Skeletal muscle cell (primary cell): ENCODE measurements at regions not wholly inside any gene's neighbourhood (a gene's known extent, or its start where the extent isn't known, plus 50 kb on each side); places are given as distances from the start of the nearest gene placed in this dataset.
A peak's percentile ranks its signal among the peaks of the same experiment; 100 is the strongest.

ENCODE experiments used
- DNase-seq: peaks from one replicate; pipeline ENCODE4 v3.0.0-alpha.2; 2010; ENCODE audit warnings: low read depth
- H3K4me3 ChIP-seq: 2 replicates; pipeline ENCODE4 v1.5.1; 2011; ENCODE audit warnings: low read depth, mild to moderate bottlenecking, control low read depth, low read length, moderate library complexity

GRCh38 chr10:4347397-4347796, 478.6 kb upstream of the AKR1E2 start:
- H3K4me3 ChIP-seq = no peak overlapping the region
- DNase-seq = no peak

- H3K4me3 ChIP-seq = no peak overlapping the region
- DNase-seq = no peak
Measured at GRCh38 chr10:4345877-4346646, 479.9 kb upstream of the AKR1E2 start.

DNA sequence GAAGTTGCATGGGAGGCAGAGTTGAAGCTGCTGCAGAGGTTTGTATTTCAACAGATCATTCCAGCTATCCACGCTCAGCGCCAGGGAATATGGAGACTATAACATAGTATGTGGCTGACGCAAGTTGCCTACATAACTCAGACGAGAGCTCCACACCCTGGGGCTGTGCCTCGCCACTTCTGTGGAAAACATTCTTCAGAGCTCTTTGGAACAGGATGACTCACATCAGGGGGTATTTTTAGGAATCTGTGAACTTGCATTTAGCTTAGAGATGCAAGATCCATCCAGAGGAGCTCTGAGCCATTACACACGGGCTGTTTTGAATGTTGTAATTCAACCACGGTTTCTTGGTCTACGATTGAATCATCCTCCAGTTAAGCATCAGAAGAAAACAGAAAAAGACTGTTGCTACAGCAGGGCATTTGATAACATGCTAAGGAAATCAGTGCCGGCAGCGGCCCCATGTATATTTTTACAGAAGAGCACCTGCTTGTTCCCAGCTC, 481.5 kb upstream of the AKR1E2 start:
- DNase-seq = peak; percentile 100
- no peak overlapping the region for H3K4me3 ChIP-seq

DNA sequence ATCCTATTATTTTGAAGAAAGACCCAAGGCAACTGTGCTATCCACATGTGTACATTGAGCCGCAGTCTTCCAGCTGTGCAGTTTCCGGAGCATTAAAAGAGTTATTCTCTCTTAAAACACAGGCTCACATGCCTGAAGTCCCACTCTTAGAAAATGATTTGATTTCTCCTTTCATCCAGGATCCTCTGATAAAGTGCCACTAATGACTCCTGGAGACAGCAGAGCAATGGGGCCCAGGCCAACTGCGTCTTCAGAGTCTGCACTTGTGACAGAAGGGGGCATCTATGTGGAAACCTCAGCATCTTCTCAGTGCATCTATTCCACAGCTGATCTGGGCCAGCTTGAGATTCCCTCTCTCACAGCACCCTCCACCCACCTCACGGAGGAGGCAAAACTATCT, 482.1 kb upstream of the AKR1E2 start:
- no peak for DNase-seq
- no peak overlapping the region for H3K4me3 ChIP-seq

- H3K4me3 ChIP-seq = no peak overlapping the region
- DNase-seq = no peak
Measured at GRCh38 chr10:4343091-4343490, 482.9 kb upstream of the AKR1E2 start.

- no peak for DNase-seq
- H3K4me3 ChIP-seq = no peak overlapping the region
Measured at GRCh38 chr10:4338768-4339167, 487.2 kb upstream of the AKR1E2 start.

DNA sequence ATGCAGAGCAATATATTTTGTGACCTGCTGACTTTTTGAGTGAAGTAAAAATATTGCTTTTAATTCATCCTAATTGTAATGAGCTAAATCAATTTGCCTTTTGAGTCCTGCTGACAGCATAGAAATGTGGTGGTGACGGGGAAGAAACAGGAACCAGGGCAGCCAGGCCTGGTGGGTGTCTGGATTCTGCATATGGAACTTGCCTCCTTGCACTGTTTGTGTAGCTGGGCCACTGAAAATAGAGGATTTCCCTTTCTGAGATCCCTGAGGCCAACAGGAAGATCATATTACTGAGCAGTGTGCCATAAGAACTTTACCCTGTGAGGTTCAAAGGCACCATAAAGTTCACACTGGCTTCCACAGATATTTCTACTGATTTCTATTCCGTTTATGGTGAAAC, 488.4 kb upstream of the AKR1E2 start:
- no peak for DNase-seq
- no peak overlapping the region for H3K4me3 ChIP-seq

DNA sequence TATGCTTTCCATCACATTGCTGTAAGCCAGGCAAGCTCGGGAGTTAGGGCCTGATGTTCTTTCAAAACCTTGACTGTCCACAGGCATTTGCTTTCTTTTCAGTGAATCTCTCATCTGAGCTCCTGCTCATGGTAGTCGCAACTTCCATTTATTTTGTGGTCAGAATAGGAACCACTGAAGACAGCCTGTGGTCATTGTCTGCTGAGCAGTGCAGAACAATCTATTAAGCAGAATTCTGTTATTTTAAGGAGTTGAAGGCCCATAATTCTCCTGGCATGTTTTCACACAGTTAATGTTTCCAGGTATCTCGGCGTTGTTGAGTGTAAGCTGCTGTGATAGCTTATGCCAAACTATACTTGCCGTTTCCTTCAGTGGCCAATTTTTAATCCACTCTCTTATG, 491.1 kb upstream of the AKR1E2 start:
- H3K4me3 ChIP-seq = no peak overlapping the region
- no peak for DNase-seq

DNA sequence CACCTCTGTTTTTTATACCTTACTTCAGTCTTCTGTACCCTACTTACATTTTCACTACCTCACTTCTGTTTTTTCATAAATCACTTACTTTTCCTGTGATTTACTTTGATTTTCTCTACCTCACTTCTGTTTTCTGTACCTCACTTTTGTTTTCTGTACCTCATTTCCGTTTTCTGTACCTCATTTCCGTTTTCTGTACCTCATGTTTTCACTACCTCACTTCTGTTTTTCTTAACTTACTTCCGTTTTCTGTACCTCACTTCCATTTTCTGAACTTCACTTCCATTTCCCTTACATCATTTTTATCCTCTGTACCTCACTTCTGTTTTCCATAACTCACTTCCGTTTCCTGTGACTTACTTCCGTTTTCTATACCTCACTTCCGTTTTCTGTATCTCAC, 492.0 kb upstream of the AKR1E2 start:
- DNase-seq = no peak
- no peak overlapping the region for H3K4me3 ChIP-seq

DNA sequence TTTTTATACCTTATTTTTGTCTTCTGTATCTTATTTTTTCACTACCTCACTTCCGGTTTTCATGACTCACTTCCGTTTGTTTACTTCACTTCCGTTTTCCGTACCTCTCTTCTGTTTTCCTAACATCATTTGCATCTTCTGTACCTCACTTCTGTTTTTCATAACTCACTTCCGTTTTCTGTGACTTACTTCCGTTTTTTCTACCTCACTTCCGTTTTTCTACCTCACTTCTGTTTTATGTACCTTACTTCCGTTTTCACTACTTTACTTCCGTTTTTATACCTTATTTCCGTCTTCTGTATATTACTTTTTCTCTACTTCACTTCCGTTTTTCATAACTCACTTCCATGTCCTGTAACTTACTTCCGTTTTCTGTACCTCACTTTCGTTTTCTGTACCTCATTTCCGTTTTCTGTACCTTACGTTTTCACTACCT, 492.5 kb upstream of the AKR1E2 start:
- no peak overlapping the region for H3K4me3 ChIP-seq
- no peak for DNase-seq

GRCh38 chr10:4332764-4333458, 493.1 kb upstream of the AKR1E2 start:
- DNase-seq = no peak

GRCh38 chr10:4331150-4331549, 494.9 kb upstream of the AKR1E2 start:
- no peak for DNase-seq
- no peak overlapping the region for H3K4me3 ChIP-seq

More at GRCh38 chr10:4332764-4333458, 493.1 kb upstream of the AKR1E2 start:
- H3K4me3 ChIP-seq = no peak overlapping the region

DNA sequence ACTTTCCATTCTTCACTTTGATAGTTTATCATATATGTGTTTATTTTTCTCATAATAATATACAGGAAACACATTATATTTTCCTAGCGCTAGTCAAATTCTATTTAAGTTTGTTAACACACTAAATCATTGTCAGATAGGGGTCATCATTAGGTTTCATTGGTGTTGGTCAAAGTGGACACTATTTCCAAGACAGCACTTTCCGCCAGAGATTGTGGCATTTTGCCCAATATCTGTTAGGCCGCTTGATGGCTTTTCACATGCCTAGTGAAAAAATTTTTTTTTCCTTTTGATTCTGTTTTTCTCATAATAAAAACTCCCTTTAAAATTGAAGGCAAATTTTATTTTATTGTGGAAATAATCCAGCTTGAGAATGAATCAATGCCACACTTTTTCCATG, 495.4 kb upstream of the AKR1E2 start:
- no peak for DNase-seq
- no peak overlapping the region for H3K4me3 ChIP-seq

DNA sequence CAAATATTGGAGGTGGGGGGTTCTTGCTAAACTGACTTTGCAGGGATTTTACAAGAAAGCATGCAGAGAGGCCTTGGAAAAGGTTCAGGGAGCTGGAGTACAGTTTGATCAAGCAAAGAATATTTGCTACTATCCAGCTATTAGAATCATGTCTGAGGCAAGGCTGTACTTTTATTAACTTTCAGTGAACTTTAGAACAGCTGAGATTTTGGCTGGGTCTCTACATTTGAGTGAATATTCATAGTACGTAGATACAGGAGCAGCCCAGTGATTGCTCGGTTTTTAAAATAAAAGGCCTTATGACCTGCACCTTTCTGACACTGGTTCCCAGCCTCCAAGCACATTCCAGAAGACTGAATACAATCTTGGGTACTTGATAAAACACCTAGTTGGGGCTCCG, 496.8 kb upstream of the AKR1E2 start:
- H3K4me3 ChIP-seq = no peak overlapping the region

GRCh38 chr10:4326647-4327046, 499.4 kb upstream of the AKR1E2 start:
- H3K4me3 ChIP-seq = no peak overlapping the region
- no peak for DNase-seq

More for the DNA sequence above, 496.8 kb upstream of the AKR1E2 start:
- no peak for DNase-seq

DNA sequence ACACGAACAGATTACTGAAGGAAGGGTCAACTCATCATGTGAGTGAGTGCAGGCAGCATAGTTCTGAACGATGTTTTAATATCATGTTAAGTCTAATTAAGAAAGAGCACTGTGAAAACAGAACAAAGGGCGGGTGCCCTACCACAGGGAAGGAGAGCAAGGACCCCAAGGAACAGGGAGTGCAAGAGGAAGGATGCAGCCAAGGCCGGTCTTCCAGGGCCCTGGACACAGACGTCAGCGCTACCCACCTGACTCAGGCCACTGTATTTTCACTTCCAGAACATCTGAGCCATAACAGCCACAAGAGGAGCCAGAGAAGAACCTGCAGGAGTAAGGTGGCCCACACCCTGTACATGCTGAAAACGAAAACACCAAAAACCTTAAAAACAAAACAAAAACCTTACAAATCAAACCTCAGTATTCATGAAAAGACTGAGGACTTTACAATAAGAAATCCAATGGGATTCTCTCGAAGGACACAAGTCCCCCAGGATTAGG, 506.1 kb upstream of the AKR1E2 start:
- no peak overlapping the region for H3K4me3 ChIP-seq
- no peak for DNase-seq

- H3K4me3 ChIP-seq = no peak overlapping the region
- DNase-seq = peak; percentile 56
Measured at GRCh38 chr10:4316161-4316810, 509.7 kb upstream of the AKR1E2 start.

- DNase-seq = peak; percentile 62
- H3K4me3 ChIP-seq = no peak overlapping the region
Measured at GRCh38 chr10:4315551-4315950, 510.5 kb upstream of the AKR1E2 start.

- H3K4me3 ChIP-seq = no peak overlapping the region
- no peak for DNase-seq
Measured at GRCh38 chr10:4313051-4313450, 513.0 kb upstream of the AKR1E2 start.
